ENCODE measurements at regions not wholly inside any gene's neighbourhood (a gene's known extent, or its start where the extent isn't known, plus 50 kb on each side); places are given as distances from the start of the nearest gene placed in this dataset.

DNA sequence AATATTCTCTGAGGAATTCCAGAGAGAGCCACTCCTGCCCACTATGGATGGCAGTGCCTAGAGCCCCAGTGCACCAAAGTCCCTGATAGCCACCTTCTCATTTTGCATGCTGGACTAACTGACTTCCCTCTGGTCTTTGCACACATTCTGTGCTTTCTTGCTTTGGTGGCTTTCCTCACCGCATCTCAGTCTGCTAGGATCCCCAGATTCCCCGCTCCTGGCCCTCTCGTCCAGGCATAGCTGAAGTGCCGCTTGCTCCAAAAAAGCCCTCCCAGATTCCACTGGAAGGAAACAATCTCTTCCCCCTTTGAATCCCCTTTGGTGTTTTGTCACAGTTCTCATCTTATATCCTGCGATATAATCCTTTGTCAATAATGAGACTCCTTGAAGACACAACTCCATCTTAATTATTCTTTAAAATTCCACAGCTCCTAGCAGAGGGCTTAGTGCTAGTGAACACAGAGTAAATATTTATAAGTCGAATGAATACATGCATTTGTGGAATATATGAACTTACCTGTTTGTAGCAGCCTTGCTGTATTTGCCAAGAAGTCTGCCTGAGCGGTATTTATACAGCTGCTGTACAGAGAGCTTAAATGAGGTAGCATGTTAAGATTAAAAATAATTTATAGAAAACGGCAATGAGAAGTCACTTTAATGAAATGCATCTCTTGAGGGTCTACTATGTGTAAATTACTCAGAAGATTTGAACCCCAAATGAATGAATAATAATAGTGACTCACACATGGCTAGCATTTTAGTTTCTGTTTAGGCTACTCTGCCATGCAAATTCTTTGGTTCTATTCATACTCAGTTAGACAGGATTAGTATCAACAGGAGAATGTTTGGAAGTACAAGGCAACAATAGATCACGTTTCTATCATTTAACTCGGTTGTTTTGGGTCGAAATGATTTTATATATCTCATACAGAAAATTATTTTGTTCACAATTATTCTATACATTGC, 421.9 kb upstream of the TENM3 start:
- TF ChIP-seq, protein P1, sequence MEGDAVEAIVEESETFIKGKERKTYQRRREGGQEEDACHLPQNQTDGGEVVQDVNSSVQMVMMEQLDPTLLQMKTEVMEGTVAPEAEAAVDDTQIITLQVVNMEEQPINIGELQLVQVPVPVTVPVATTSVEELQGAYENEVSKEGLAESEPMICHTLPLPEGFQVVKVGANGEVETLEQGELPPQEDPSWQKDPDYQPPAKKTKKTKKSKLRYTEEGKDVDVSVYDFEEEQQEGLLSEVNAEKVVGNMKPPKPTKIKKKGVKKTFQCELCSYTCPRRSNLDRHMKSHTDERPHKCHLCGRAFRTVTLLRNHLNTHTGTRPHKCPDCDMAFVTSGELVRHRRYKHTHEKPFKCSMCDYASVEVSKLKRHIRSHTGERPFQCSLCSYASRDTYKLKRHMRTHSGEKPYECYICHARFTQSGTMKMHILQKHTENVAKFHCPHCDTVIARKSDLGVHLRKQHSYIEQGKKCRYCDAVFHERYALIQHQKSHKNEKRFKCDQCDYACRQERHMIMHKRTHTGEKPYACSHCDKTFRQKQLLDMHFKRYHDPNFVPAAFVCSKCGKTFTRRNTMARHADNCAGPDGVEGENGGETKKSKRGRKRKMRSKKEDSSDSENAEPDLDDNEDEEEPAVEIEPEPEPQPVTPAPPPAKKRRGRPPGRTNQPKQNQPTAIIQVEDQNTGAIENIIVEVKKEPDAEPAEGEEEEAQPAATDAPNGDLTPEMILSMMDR (IDR thresholded peaks at IDR 0.05; ENCODE audit: borderline replicate concordance, extremely low read depth, low read length, poor library complexity, severe bottlenecking) = no peak
- no peak for TF ChIP-seq EZH2 (IDR thresholded peaks at IDR 0.05; ENCODE audit: borderline replicate concordance, low read depth, low read length, severe bottlenecking)
